ENCODE measurements at regions not wholly inside any gene's neighbourhood (a gene's known extent, or its start where the extent isn't known, plus 50 kb on each side); places are given as distances from the start of the nearest gene placed in this dataset.

DNA sequence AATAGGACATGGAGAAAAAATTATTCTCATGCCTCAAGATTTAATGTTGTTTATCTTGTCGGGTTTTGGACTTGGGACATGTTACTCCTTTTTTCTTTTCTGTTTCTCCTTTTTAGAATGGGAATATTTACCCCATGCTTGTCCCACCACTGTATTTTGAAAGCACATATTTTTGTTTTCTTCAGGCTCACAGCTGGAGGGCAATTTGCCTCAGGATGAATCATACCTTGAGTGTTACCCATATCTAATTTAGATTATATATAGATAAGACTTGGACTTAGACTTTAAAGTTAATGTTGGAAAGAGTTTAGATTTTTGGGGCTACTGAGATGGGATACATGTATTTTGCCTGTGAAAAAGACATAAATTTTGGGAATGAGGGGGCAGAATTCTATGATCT lies 541.6 kb upstream of the MAN1A1 start:
- TF ChIP-seq, protein P1, sequence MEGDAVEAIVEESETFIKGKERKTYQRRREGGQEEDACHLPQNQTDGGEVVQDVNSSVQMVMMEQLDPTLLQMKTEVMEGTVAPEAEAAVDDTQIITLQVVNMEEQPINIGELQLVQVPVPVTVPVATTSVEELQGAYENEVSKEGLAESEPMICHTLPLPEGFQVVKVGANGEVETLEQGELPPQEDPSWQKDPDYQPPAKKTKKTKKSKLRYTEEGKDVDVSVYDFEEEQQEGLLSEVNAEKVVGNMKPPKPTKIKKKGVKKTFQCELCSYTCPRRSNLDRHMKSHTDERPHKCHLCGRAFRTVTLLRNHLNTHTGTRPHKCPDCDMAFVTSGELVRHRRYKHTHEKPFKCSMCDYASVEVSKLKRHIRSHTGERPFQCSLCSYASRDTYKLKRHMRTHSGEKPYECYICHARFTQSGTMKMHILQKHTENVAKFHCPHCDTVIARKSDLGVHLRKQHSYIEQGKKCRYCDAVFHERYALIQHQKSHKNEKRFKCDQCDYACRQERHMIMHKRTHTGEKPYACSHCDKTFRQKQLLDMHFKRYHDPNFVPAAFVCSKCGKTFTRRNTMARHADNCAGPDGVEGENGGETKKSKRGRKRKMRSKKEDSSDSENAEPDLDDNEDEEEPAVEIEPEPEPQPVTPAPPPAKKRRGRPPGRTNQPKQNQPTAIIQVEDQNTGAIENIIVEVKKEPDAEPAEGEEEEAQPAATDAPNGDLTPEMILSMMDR (IDR thresholded peaks at IDR 0.05; ENCODE audit: low read depth, low read length), result no peak
- no peak for DNase-seq (ENCODE audit: low read depth in 1 of 2, low spot score in 1 of 2)
- Histone ChIP-seq H3K9me3 (ENCODE audit: low read depth) (no peaks in the 10 kb centered on the region), H3K4me3 (no peak overlapping the region), H3K4me1 (ENCODE audit: low read depth) (peaks cover 8% of the 10 kb centered on the region), H3K27me3 (no peaks in the 10 kb centered on the region), H3K36me3 (no peaks in the 10 kb centered on the region), H3K27ac (no peak overlapping the region)

DNA sequence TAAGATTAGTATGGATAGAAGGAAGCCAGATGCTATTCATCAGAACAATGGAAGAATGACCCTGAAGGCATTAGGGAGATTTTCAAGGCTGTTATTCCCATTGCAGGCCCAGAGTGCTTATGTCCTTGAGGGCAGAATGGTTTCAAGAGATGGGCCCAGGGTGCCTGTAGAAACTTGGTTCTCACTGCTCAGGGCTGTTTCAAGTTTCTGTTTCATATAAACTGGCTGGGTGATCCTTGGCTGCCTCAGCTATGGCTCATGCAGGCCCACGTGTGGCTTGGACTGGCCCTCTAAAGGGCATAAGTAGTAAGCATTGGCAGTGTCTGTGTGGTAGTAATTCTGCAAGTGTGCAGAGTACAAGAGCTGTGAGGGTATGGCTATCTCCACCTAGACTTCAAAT lies 540.9 kb upstream of the MAN1A1 start:
- H3K27ac ChIP-seq, result no peak overlapping the region
- DNase-seq (ENCODE audit: low read depth in 1 of 2, low spot score in 1 of 2), result no peak

DNA sequence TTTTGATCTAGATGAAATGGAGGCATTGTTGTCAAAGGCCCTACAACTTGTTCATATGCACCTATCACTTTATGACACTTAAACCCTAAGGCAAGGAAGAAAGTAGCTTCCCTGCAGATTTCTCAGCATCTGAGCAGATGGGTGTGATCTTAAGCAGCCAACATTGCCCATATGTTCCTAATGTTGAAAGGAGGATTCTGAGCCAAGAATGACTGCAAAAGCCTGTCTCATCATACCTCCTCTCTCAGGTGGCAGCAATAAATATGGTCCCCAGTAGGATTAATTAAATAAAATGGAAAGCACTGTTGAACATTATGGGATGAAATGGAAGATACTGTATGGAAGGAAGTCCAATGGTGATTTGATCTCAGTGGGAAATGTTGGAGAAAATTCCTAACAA lies 538.1 kb upstream of the MAN1A1 start:
- TF ChIP-seq, protein P1 (IDR thresholded peaks at IDR 0.05; ENCODE audit: low read depth, low read length), result no peak
- Histone ChIP-seq H3K27me3 (no peaks in the 10 kb centered on the region), H3K9me3 (ENCODE audit: low read depth) (no peaks in the 10 kb centered on the region), H3K4me1 (ENCODE audit: low read depth) (no peaks in the 10 kb centered on the region), H3K4me3 (no peak overlapping the region), H3K36me3 (no peaks in the 10 kb centered on the region), H3K27ac (no peak overlapping the region)
- no peak for DNase-seq (ENCODE audit: low read depth in 1 of 2, low spot score in 1 of 2)

More for the DNA sequence above, 540.9 kb upstream of the MAN1A1 start:
- no peak overlapping the region for H3K4me3 ChIP-seq
- TF ChIP-seq, protein P1 (IDR thresholded peaks at IDR 0.05; ENCODE audit: low read depth, low read length), result no peak
- no peaks in the 10 kb centered on the region for H3K36me3 ChIP-seq
- no peaks in the 10 kb centered on the region for H3K9me3 ChIP-seq (ENCODE audit: low read depth)
- H3K27me3 ChIP-seq, result no peaks in the 10 kb centered on the region
- peaks cover 6% of the 10 kb centered on the region for H3K4me1 ChIP-seq (ENCODE audit: low read depth)

DNA sequence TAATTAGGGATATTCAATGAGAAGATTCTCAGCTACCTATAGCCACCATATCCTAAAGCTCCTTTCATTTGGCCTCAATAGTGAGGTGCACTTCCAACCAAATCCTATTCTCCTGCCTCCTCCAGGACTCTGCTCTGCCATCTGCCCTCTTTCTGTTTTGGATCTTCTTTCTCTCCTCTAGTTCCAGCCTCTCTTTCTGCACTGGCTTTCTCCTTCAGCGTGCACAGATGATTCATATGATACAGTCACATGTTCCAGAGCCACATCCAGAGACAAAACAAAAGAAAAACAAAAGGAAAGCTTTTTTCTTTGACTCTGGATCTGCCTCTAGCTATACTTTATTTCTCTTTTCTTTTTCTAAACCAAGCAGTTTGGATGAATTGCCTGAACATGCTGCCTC lies 531.9 kb upstream of the MAN1A1 start:
- no peaks in the 10 kb centered on the region for H3K27me3 ChIP-seq
- TF ChIP-seq, protein P1 (IDR thresholded peaks at IDR 0.05; ENCODE audit: low read depth, low read length), result no peak
- no peak for DNase-seq (ENCODE audit: low read depth in 1 of 2, low spot score in 1 of 2)

DNA sequence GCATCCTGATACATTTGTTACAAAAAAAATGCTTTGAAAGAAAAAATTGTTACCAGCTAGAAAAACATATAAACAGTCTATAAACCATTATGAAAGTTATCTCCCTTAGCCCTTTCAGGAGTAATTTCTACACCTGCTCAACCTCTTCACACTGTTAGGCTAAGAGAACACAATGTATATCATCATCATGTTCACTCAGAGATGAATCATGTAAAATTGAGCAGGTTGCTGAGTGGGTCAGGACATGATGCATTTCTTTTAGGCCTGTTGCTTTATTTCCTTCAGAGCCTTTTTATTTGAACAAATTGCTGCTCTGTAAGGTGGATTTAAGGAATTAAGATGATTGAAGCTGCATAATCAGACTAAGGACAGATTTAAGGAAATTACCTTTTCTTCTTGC lies 531.3 kb upstream of the MAN1A1 start:
- Histone ChIP-seq H3K36me3 (no peaks in the 10 kb centered on the region), H3K9me3 (ENCODE audit: low read depth) (no peaks in the 10 kb centered on the region), H3K27me3 (no peaks in the 10 kb centered on the region), H3K4me3 (no peak overlapping the region), H3K27ac (no peak overlapping the region), H3K4me1 (ENCODE audit: low read depth) (no peaks in the 10 kb centered on the region)
- TF ChIP-seq, protein P1 (IDR thresholded peaks at IDR 0.05; ENCODE audit: low read depth, low read length), result no peak
- DNase-seq (ENCODE audit: low read depth in 1 of 2, low spot score in 1 of 2), result no peak

More for the DNA sequence above, 531.9 kb upstream of the MAN1A1 start:
- Histone ChIP-seq H3K4me3 (no peak overlapping the region), H3K9me3 (ENCODE audit: low read depth) (no peaks in the 10 kb centered on the region), H3K36me3 (no peaks in the 10 kb centered on the region), H3K4me1 (ENCODE audit: low read depth) (no peaks in the 10 kb centered on the region), H3K27ac (no peak overlapping the region)

DNA sequence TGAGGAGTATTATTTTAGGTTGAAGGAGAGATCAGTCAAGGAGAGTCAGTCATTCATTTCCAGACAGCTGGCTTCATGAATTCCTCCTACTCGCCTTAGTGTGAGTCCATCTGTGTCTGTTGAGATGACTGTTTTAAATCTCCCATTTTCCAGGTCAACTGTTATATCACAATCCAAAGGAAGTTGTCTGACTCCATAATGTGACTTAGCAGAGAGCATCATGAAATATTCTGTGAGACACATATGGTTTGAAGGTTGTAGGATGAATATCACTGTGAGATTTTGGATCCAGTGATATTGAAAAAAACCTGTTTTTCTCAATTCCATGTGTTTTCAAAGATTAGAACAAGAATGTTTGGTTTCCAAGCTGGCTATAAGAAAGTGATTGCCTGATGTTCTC lies 530.2 kb upstream of the MAN1A1 start:
- Histone ChIP-seq H3K4me1 (ENCODE audit: low read depth) (no peaks in the 10 kb centered on the region), H3K9me3 (ENCODE audit: low read depth) (no peaks in the 10 kb centered on the region), H3K4me3 (no peak overlapping the region), H3K27me3 (no peaks in the 10 kb centered on the region), H3K27ac (no peak overlapping the region), H3K36me3 (no peaks in the 10 kb centered on the region)
- TF ChIP-seq, protein P1 (IDR thresholded peaks at IDR 0.05; ENCODE audit: low read depth, low read length), result no peak
- no peak for DNase-seq (ENCODE audit: low read depth in 1 of 2, low spot score in 1 of 2)

Measured in cardiac muscle cell (in vitro differentiated cells and primary cell).